Right lobe of liver (tissue), 6 donors: ENCODE measurements at regions not wholly inside any gene's neighbourhood (a gene's known extent, or its start where the extent isn't known, plus 50 kb on each side); places are given as distances from the start of the nearest gene placed in this dataset.

Source experiments
- ATAC-seq, 4 donors: fragments of 200-7000 bp; cut with Tn5 transposase; one replicate each; pipeline ENCODE4 v1.9.1; 2020; ENCODE audit warnings: mild to moderate bottlenecking in 4 of 4, moderate library complexity in 4 of 4
- DNase-seq, 3 donors: peaks; one replicate each; pipeline ENCODE4 v3.0.0-alpha.2; 2020
- H3K27ac ChIP-seq, 3 donors: fragments of 200-600 bp; one replicate each; pipeline ENCODE4 v1.8.0; 2022
- H3K27me3 ChIP-seq, 2 donors: fragments of 200-600 bp; one replicate each; pipeline ENCODE4 v1.8.0; 2022
- H3K36me3 ChIP-seq, 4 donors: fragments of 200-600 bp; sonication (generic) in 1 of 4; one replicate each; pipeline versions ENCODE4 v1.5.1 to v1.8.0; 2017 to 2022; ENCODE audit warnings: control low read depth in 1 of 4
- H3K4me1 ChIP-seq, 4 donors: fragments of 200-600 bp; sonication (generic) in 1 of 4; one replicate each; pipeline versions ENCODE4 v1.5.1 to v1.8.0; 2017 to 2022; ENCODE audit warnings: control low read depth in 1 of 4
- H3K4me3 ChIP-seq, 3 donors: fragments of 200-600 bp; one replicate each; pipeline ENCODE4 v1.8.0; 2022
- H3K9me3 ChIP-seq, 4 donors: fragments of 200-600 bp; sonication (generic) in 1 of 4; one replicate each; pipeline versions ENCODE4 v1.5.1 to v1.8.0; 2017 to 2022; ENCODE audit warnings: control low read depth in 1 of 4
- POLR2A ChIP-seq: fragments of 450-650 bp; IDR thresholded peaks from one replicate; pipeline ENCODE4 v1.6.1; 2017; ENCODE audit warnings: antibody characterized with exemption, mild to moderate bottlenecking
- WGBS: methylation state at CpG from one replicate; pipeline ENCODE4 v1.1.6; 2018; ENCODE audit warnings: low coverage, low lambda C conversion rate; ENCODE audit not compliant: insufficient coverage; ENCODE audit errors: missing lambda C conversion rate; 5-methylcytosine and 5-hydroxymethylcytosine counted together
- intact Hi-C, 2 donors: fragments of 100-400 bp; cut with DNase I; formaldehyde crosslinking; loops; one replicate each; pipeline versions ENCODE4 v1.11.2 to v1.14.1; 2022
- TF ChIP-seq, protein P1 (sequence below), 4 donors: fragments of 200-600 bp in 3 of 4; fragments of 450-650 bp in 1 of 4; IDR thresholded peaks; one replicate each; pipeline versions ENCODE4 v1.5.1 to v1.8.0; 2016 to 2022; ENCODE audit warnings: antibody characterized with exemption in 4 of 4, mild to moderate bottlenecking in 2 of 4
- donor health status: DM: no; HTN: yes; CAD: no.
- donor health status: DM: no; HTN: no; CAD: no.
- donor health status: DM: no; HTN: no; CAD: no.
- donor health status: DM: no; HTN: yes; CAD: no.
- donor health status: DM: no; HTN: yes; CAD: no.

DNA sequence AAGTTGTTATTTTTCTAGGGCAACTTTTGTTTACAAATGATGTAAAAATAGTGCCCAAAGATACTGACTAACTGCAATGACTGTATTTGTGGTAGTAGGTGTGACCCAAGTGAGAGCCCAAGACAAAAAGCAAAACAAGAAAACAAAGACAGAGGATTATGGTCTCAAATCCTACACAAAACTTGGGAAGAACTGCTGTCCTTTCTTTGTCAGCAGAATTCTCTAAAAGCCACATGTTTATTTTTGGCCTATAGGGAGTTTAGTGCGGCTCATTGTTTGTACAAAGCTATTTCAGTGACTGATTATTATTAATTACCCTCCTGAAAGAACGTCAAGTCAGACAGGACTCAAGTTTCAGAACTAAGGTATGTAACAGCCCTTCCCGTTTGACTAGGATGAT, 509.2 kb upstream of the SLC35B3 start:
- Histone ChIP-seq H3K36me3 (no peaks in the 10 kb centered on the region), H3K27ac (no peak overlapping the region), H3K4me1 (peaks cover 0 to 17% (median 0%) of the 10 kb centered on the region in 4 donors), H3K9me3 (no peaks in the 10 kb centered on the region), H3K27me3 (no peaks in the 10 kb centered on the region), H3K4me3 (no peak overlapping the region)
- no peak for TF ChIP-seq POLR2A
- TF ChIP-seq, protein P1, sequence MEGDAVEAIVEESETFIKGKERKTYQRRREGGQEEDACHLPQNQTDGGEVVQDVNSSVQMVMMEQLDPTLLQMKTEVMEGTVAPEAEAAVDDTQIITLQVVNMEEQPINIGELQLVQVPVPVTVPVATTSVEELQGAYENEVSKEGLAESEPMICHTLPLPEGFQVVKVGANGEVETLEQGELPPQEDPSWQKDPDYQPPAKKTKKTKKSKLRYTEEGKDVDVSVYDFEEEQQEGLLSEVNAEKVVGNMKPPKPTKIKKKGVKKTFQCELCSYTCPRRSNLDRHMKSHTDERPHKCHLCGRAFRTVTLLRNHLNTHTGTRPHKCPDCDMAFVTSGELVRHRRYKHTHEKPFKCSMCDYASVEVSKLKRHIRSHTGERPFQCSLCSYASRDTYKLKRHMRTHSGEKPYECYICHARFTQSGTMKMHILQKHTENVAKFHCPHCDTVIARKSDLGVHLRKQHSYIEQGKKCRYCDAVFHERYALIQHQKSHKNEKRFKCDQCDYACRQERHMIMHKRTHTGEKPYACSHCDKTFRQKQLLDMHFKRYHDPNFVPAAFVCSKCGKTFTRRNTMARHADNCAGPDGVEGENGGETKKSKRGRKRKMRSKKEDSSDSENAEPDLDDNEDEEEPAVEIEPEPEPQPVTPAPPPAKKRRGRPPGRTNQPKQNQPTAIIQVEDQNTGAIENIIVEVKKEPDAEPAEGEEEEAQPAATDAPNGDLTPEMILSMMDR (IDR thresholded peaks at IDR 0.05): no peak
- no peak for ATAC-seq
- intact Hi-C loops: no loop called here
- 55% methylated on average over 3 of the region's 3 CpGs for WGBS
- DNase-seq: no peak

DNA sequence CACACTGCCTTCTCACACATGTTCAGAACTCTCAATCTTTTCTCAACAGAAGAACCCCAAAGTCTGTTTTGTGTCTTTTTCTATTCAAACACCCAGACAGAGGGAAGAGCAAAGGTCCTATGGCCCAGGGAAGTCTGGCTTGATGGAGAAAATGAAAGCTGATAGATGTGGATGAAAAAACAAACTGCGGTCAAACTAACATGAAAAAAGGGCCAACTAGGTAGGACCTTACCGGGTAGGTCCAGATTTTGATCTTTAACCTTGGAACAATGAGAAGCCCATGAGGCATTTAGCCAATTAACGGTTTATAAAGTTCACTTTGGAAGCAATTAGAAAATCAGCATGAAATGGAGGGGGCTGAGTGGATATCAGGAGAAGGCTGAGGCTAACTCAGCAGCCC, 507.7 kb upstream of the SLC35B3 start:
- H3K9me3 ChIP-seq: no peaks in the 10 kb centered on the region
- DNase-seq: no peak
- 64% methylated on average over 3 of the region's 3 CpGs for WGBS
- H3K4me3 ChIP-seq: no peak overlapping the region
- peak overlapping the region in 1 of 3 donors; percentile 42 for H3K27ac ChIP-seq
- intact Hi-C loops: no loop called here
- no peaks in the 10 kb centered on the region for H3K36me3 ChIP-seq
- no peaks in the 10 kb centered on the region for H3K27me3 ChIP-seq
- no peak for TF ChIP-seq POLR2A
- TF ChIP-seq, protein P1 (IDR thresholded peaks at IDR 0.05): no peak
- peaks cover 0 to 17% (median 0%) of the 10 kb centered on the region in 4 donors for H3K4me1 ChIP-seq
- peak in 3 of 4 donors; percentile 67 to 82 (median 82) for ATAC-seq

DNA sequence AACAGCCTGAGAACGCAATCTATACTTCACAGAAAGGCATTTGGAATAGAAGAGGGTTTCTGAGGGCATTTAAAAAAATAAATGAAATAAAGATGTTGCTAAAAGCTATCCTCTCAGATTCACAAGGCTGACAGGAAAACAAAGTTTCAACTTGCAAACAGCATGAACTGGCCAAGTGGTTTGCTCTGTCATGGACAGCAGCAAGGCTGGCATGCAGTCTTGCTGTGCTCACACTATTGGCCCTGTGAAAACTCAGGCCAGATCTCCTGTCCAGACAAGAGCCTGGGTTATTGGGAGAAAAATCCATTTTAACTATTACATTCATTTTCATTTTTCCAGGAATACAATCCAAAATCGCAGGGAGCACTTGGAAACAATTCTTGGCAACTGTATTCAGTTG, 506.2 kb upstream of the SLC35B3 start:
- Histone ChIP-seq H3K27me3 (no peaks in the 10 kb centered on the region), H3K9me3 (no peaks in the 10 kb centered on the region), H3K4me1 (peaks cover 0 to 17% (median 0%) of the 10 kb centered on the region in 4 donors), H3K36me3 (no peaks in the 10 kb centered on the region), H3K27ac (no peak overlapping the region), H3K4me3 (no peak overlapping the region)
- ATAC-seq: peak in 3 of 4 donors; percentile 46 to 80 (median 48)
- TF ChIP-seq, protein P1 (IDR thresholded peaks at IDR 0.05): no peak
- TF ChIP-seq POLR2A: no peak
- peak in 1 of 3 donors; percentile 45 for DNase-seq
- intact Hi-C loops: no loop called here
- WGBS: 76% methylated on average over 2 of the region's 2 CpGs

DNA sequence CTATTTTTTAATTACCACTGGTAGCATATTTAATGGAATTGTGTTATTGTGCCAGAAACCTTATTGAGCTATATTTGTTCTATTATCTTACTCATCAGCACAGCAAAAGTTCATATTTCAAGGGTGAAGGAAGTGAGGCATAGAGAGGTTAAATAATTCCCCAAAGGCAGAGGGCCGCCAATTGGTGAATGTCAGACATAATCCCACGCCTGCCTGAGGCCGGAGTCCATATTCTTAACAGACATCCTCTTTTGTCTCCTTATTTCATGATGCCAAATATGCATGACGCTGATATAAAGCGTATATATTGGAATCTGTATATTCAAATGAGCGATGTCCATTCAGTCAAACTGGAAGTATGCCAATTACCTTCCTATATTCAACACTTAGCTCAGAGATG, 505.0 kb upstream of the SLC35B3 start:
- Histone ChIP-seq H3K9me3 (no peaks in the 10 kb centered on the region), H3K27ac (no peak overlapping the region), H3K27me3 (no peaks in the 10 kb centered on the region), H3K4me1 (peaks cover 0 to 17% (median 0%) of the 10 kb centered on the region in 4 donors), H3K36me3 (no peaks in the 10 kb centered on the region), H3K4me3 (no peak overlapping the region)
- ATAC-seq (no peak), DNase-seq (no peak)
- TF ChIP-seq POLR2A: no peak
- TF ChIP-seq, protein P1 (IDR thresholded peaks at IDR 0.05): no peak
- intact Hi-C loops: no loop called here
- 90% methylated on average over 6 of the region's 6 CpGs for WGBS

DNA sequence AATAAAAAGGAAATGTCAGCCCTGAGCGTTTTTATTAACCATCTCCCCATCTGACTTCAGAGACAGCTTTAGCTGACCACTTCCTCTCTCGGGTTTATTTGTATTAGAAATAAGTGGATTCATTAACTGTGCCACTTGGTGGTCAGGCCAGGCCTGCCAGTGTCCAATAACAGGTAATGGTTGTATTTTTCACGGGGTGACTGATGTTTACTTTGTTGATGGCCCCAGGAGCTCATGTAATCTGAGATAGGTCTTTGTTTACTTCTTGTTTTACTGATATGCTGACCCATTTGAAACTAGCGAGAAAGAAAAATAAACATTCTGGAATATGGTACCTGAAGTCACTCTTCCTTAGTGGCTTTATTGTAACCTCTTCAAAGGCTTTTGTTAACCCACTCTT, 504.3 kb upstream of the SLC35B3 start:
- intact Hi-C loops: no loop called here
- DNase-seq (no peak), ATAC-seq (peak in 2 of 4 donors; percentile 16 to 53)
- no peak for TF ChIP-seq POLR2A
- TF ChIP-seq, protein P1 (IDR thresholded peaks at IDR 0.05): no peak
- Histone ChIP-seq H3K36me3 (no peaks in the 10 kb centered on the region), H3K4me3 (no peak overlapping the region), H3K27me3 (no peaks in the 10 kb centered on the region), H3K9me3 (no peaks in the 10 kb centered on the region), H3K27ac (no peak overlapping the region), H3K4me1 (peaks cover 0 to 17% (median 0%) of the 10 kb centered on the region in 4 donors)
- 23% methylated on average over 4 of the region's 4 CpGs for WGBS
